ENCODE measurements at regions not wholly inside any gene's neighbourhood (a gene's known extent, or its start where the extent isn't known, plus 50 kb on each side); places are given as distances from the start of the nearest gene placed in this dataset.

- in situ Hi-C loops (cut with HindIII; ENCODE audit: low sequenced_read_pairs), result no loop called here
- no peak for TF ChIP-seq CTCF (IDR thresholded peaks at IDR 0.05; ENCODE audit: low read depth, low read length)
- no peak overlapping the region for H3K4me3 ChIP-seq (ENCODE audit: low read depth, low read length)
- no peak for DNase-seq (ENCODE audit: low read depth, low spot score)
Observed at GRCh38 chr6:170471491-170471890, 81.6 kb downstream of the PSMB1 start.

- no peak overlapping the region for H3K4me3 ChIP-seq (ENCODE audit: low read depth, low read length)
- no peak for DNase-seq (ENCODE audit: low read depth, low spot score)
- no peak for TF ChIP-seq CTCF (IDR thresholded peaks at IDR 0.05; ENCODE audit: low read depth, low read length)
- in situ Hi-C loops (cut with HindIII; ENCODE audit: low sequenced_read_pairs), result no loop called here
Observed at GRCh38 chr6:170470734-170471133, 82.4 kb downstream of the PSMB1 start.

- in situ Hi-C loops (cut with HindIII; ENCODE audit: low sequenced_read_pairs), result no loop called here
- no peak for DNase-seq (ENCODE audit: low read depth, low spot score)
- H3K4me3 ChIP-seq (ENCODE audit: low read depth, low read length), result no peak overlapping the region
- TF ChIP-seq CTCF (IDR thresholded peaks at IDR 0.05; ENCODE audit: low read depth, low read length), result no peak
Observed at GRCh38 chr6:170464524-170464979, 88.6 kb downstream of the PSMB1 start.

- no peak overlapping the region for H3K4me3 ChIP-seq (ENCODE audit: low read depth, low read length)
- no peak for DNase-seq (ENCODE audit: low read depth, low spot score)
- in situ Hi-C loops (cut with HindIII; ENCODE audit: low sequenced_read_pairs), result no loop called here
- no peak for TF ChIP-seq CTCF (IDR thresholded peaks at IDR 0.05; ENCODE audit: low read depth, low read length)
Observed at GRCh38 chr6:170464080-170464479, 89.0 kb downstream of the PSMB1 start.

- in situ Hi-C loops (cut with HindIII; ENCODE audit: low sequenced_read_pairs), result no loop called here
- no peak overlapping the region for H3K4me3 ChIP-seq (ENCODE audit: low read depth, low read length)
Observed at GRCh38 chr6:170463101-170463721, 89.9 kb downstream of the PSMB1 start.

GRCh38 chr6:170462366-170463020 is 90.6 kb downstream of the PSMB1 start:
- no peak for TF ChIP-seq CTCF (IDR thresholded peaks at IDR 0.05; ENCODE audit: low read depth, low read length)
- no peak overlapping the region for H3K4me3 ChIP-seq (ENCODE audit: low read depth, low read length)
- in situ Hi-C loops (cut with HindIII; ENCODE audit: low sequenced_read_pairs), result no loop called here
- no peak for DNase-seq (ENCODE audit: low read depth, low spot score)

More at GRCh38 chr6:170463101-170463721, 89.9 kb downstream of the PSMB1 start:
- TF ChIP-seq CTCF (IDR thresholded peaks at IDR 0.05; ENCODE audit: low read depth, low read length), result no peak
- no peak for DNase-seq (ENCODE audit: low read depth, low spot score)
